ENCODE measurements at regions not wholly inside any gene's neighbourhood (a gene's known extent, or its start where the extent isn't known, plus 50 kb on each side); places are given as distances from the start of the nearest gene placed in this dataset.

- no peaks in the 10 kb centered on the region for H3K9me3 Mint-ChIP-seq (ENCODE audit: low read depth)
- no peaks in the 10 kb centered on the region for H3K4me1 Mint-ChIP-seq
- H3K27me3 Mint-ChIP-seq = no peaks in the 10 kb centered on the region
- ATAC-seq = no peak
- DNase-seq = no peak
- CTCF ChIA-PET = no interaction called here
- no peak overlapping the region for H3K4me3 Mint-ChIP-seq
- H3K36me3 Mint-ChIP-seq = no peaks in the 10 kb centered on the region
- no peak overlapping the region for H3K27ac Mint-ChIP-seq
Observed at GRCh38 chr6:104252276-104252675, 607.4 kb downstream of the HACE1 start.

GRCh38 chr6:104251651-104252050, 608.1 kb downstream of the HACE1 start:
- Mint-ChIP-seq H3K36me3 (no peaks in the 10 kb centered on the region), H3K27me3 (no peaks in the 10 kb centered on the region), H3K9me3 (ENCODE audit: low read depth) (no peaks in the 10 kb centered on the region), H3K27ac (no peak overlapping the region), H3K4me3 (no peak overlapping the region), H3K4me1 (no peaks in the 10 kb centered on the region)
- CTCF ChIA-PET = no interaction called here
- DNase-seq (no peak), ATAC-seq (no peak)

- Mint-ChIP-seq H3K27ac (no peak overlapping the region), H3K9me3 (ENCODE audit: low read depth) (peaks cover 2% of the 10 kb centered on the region), H3K4me1 (no peaks in the 10 kb centered on the region), H3K27me3 (no peaks in the 10 kb centered on the region), H3K36me3 (no peaks in the 10 kb centered on the region), H3K4me3 (no peak overlapping the region)
- CTCF ChIA-PET = no interaction called here
- no peak for DNase-seq
- no peak for ATAC-seq
Observed at GRCh38 chr6:104240865-104241264, 618.9 kb downstream of the HACE1 start.

GRCh38 chr6:104239971-104240370, 619.7 kb downstream of the HACE1 start:
- CTCF ChIA-PET = no interaction called here
- H3K27ac Mint-ChIP-seq = no peak overlapping the region
- H3K9me3 Mint-ChIP-seq (ENCODE audit: low read depth) = peaks cover 2% of the 10 kb centered on the region
- H3K36me3 Mint-ChIP-seq = no peaks in the 10 kb centered on the region
- ATAC-seq (no peak), DNase-seq (no peak)
- no peak overlapping the region for H3K4me3 Mint-ChIP-seq
- no peaks in the 10 kb centered on the region for H3K4me1 Mint-ChIP-seq
- no peaks in the 10 kb centered on the region for H3K27me3 Mint-ChIP-seq

- H3K4me1 Mint-ChIP-seq = no peaks in the 10 kb centered on the region
- no peak overlapping the region for H3K27ac Mint-ChIP-seq
- no peaks in the 10 kb centered on the region for H3K9me3 Mint-ChIP-seq (ENCODE audit: low read depth)
- ATAC-seq (no peak), DNase-seq (no peak)
- no peaks in the 10 kb centered on the region for H3K27me3 Mint-ChIP-seq
- no peaks in the 10 kb centered on the region for H3K36me3 Mint-ChIP-seq
- CTCF ChIA-PET = no interaction called here
- no peak overlapping the region for H3K4me3 Mint-ChIP-seq
Observed at GRCh38 chr6:104229057-104229456, 630.7 kb downstream of the HACE1 start.

GRCh38 chr6:104227508-104227907, 632.2 kb downstream of the HACE1 start:
- no peak for ATAC-seq
- Mint-ChIP-seq H3K4me3 (no peak overlapping the region), H3K9me3 (ENCODE audit: low read depth) (no peaks in the 10 kb centered on the region), H3K27ac (no peak overlapping the region), H3K27me3 (no peaks in the 10 kb centered on the region), H3K4me1 (no peaks in the 10 kb centered on the region), H3K36me3 (no peaks in the 10 kb centered on the region)
- DNase-seq = no peak
- CTCF ChIA-PET = interaction anchor here (0.9 kb wide), 1 partner anchor 11 kb away, joined by 3 read pairs; no protein-coding TSS in a partner anchor

GRCh38 chr6:104226790-104227446, 632.8 kb downstream of the HACE1 start:
- no peaks in the 10 kb centered on the region for H3K9me3 Mint-ChIP-seq (ENCODE audit: low read depth)
- H3K27ac Mint-ChIP-seq = no peak overlapping the region
- no peaks in the 10 kb centered on the region for H3K27me3 Mint-ChIP-seq
- H3K4me1 Mint-ChIP-seq = no peaks in the 10 kb centered on the region
- H3K36me3 Mint-ChIP-seq = no peaks in the 10 kb centered on the region
- H3K4me3 Mint-ChIP-seq = no peak overlapping the region
- ATAC-seq = no peak
- CTCF ChIA-PET = interaction anchor here (0.9 kb wide), 1 partner anchor 11 kb away, joined by 3 read pairs; no protein-coding TSS in a partner anchor
- no peak for DNase-seq

- Mint-ChIP-seq H3K27ac (no peak overlapping the region), H3K4me1 (no peaks in the 10 kb centered on the region), H3K36me3 (no peaks in the 10 kb centered on the region), H3K9me3 (ENCODE audit: low read depth) (no peaks in the 10 kb centered on the region), H3K4me3 (no peak overlapping the region), H3K27me3 (no peaks in the 10 kb centered on the region)
- no peak for DNase-seq
- ATAC-seq = no peak
- CTCF ChIA-PET = no interaction called here
Observed at GRCh38 chr6:104218116-104218515, 641.6 kb downstream of the HACE1 start.

GRCh38 chr6:104214901-104215300, 644.8 kb downstream of the HACE1 start:
- H3K9me3 Mint-ChIP-seq (ENCODE audit: low read depth) = no peaks in the 10 kb centered on the region
- no peak overlapping the region for H3K4me3 Mint-ChIP-seq
- no peaks in the 10 kb centered on the region for H3K27me3 Mint-ChIP-seq
- no peaks in the 10 kb centered on the region for H3K36me3 Mint-ChIP-seq
- CTCF ChIA-PET = no interaction called here
- no peaks in the 10 kb centered on the region for H3K4me1 Mint-ChIP-seq
- no peak for DNase-seq
- no peak for ATAC-seq
- H3K27ac Mint-ChIP-seq = no peak overlapping the region

- Mint-ChIP-seq H3K4me1 (no peaks in the 10 kb centered on the region), H3K4me3 (no peak overlapping the region), H3K9me3 (ENCODE audit: low read depth) (no peaks in the 10 kb centered on the region), H3K36me3 (no peaks in the 10 kb centered on the region), H3K27ac (no peak overlapping the region), H3K27me3 (no peaks in the 10 kb centered on the region)
- ATAC-seq (no peak), DNase-seq (no peak)
- CTCF ChIA-PET = no interaction called here
Observed at GRCh38 chr6:104212977-104213668, 646.6 kb downstream of the HACE1 start.

- H3K9me3 Mint-ChIP-seq (ENCODE audit: low read depth) = no peaks in the 10 kb centered on the region
- DNase-seq (no peak), ATAC-seq (no peak)
- H3K4me1 Mint-ChIP-seq = no peaks in the 10 kb centered on the region
- no peak overlapping the region for H3K27ac Mint-ChIP-seq
- H3K27me3 Mint-ChIP-seq = no peaks in the 10 kb centered on the region
- H3K36me3 Mint-ChIP-seq = no peaks in the 10 kb centered on the region
- CTCF ChIA-PET = no interaction called here
- H3K4me3 Mint-ChIP-seq = no peak overlapping the region
Observed at GRCh38 chr6:104207635-104208034, 652.1 kb downstream of the HACE1 start.

GRCh38 chr6:104201557-104201956, 658.2 kb downstream of the HACE1 start:
- H3K27me3 Mint-ChIP-seq = no peaks in the 10 kb centered on the region
- no peak for DNase-seq
- H3K4me3 Mint-ChIP-seq = no peak overlapping the region
- CTCF ChIA-PET = no interaction called here
- H3K4me1 Mint-ChIP-seq = no peaks in the 10 kb centered on the region
- H3K36me3 Mint-ChIP-seq = no peaks in the 10 kb centered on the region
- H3K9me3 Mint-ChIP-seq (ENCODE audit: low read depth) = peaks cover 10% of the 10 kb centered on the region
- ATAC-seq = no peak
- H3K27ac Mint-ChIP-seq = no peak overlapping the region

- Mint-ChIP-seq H3K36me3 (no peaks in the 10 kb centered on the region), H3K27ac (no peak overlapping the region), H3K4me3 (no peak overlapping the region), H3K9me3 (ENCODE audit: low read depth) (peaks cover 2% of the 10 kb centered on the region), H3K4me1 (no peaks in the 10 kb centered on the region), H3K27me3 (no peaks in the 10 kb centered on the region)
- no peak for DNase-seq
- CTCF ChIA-PET = no interaction called here
- ATAC-seq = no peak
Observed at GRCh38 chr6:104187616-104188015, 672.1 kb downstream of the HACE1 start.

GRCh38 chr6:104186831-104187230, 672.9 kb downstream of the HACE1 start:
- ATAC-seq = no peak
- CTCF ChIA-PET = no interaction called here
- H3K4me3 Mint-ChIP-seq = no peak overlapping the region

More at GRCh38 chr6:104186831-104187230, 672.9 kb downstream of the HACE1 start:
- Mint-ChIP-seq H3K27me3 (no peaks in the 10 kb centered on the region), H3K27ac (no peak overlapping the region), H3K36me3 (no peaks in the 10 kb centered on the region), H3K9me3 (ENCODE audit: low read depth) (peaks cover 2% of the 10 kb centered on the region), H3K4me1 (no peaks in the 10 kb centered on the region)
- DNase-seq = no peak
